SK-N-SH (cell line): ENCODE measurements at regions not wholly inside any gene's neighbourhood (a gene's known extent, or its start where the extent isn't known, plus 50 kb on each side); places are given as distances from the start of the nearest gene placed in this dataset.

Experiments used
- CTCF ChIA-PET: fragments of 300-600, 350-600 bp; formaldehyde crosslinking; extraction: SDS; loops from one replicate; lab custom pipeline; 2021; lab: Yijun Ruan, JAX
- POLR2A ChIA-PET: fragments of 350-600 bp; sonication (Branson Sonifier 250); formaldehyde crosslinking; extraction: SDS; loops from one replicate; lab custom pipeline; 2020; ENCODE audit warnings: antibody characterized with exemption, inconsistent platforms; lab: Yijun Ruan, JAX
- DNase-seq: peaks from one replicate; pipeline ENCODE4 v3.0.0; 2012
- H2AFZ ChIP-seq: fragments of 200-600 bp; sonication (generic); 2 replicates; pipeline ENCODE4 v1.8.1; 2016; ENCODE audit warnings: antibody characterized with exemption, mild to moderate bottlenecking, low read depth
- H3F3A ChIP-seq: fragments of 200-600 bp; sonication (generic); replicated peaks from 2 replicates; pipeline ENCODE3; 2016; ENCODE audit warnings: antibody characterized with exemption, mild to moderate bottlenecking; ENCODE audit not compliant: insufficient read depth
- H3K27ac ChIP-seq, 2 experiments: fragments of 200-500 bp in 1 of 2; fragments of 200-600 bp in 1 of 2; sonication (Bioruptor generic) in 1 of 2; sonication (generic), shearing (Covaris generic) in 1 of 2; 2 replicates each; pipeline versions ENCODE4 v1.5.1 to v1.6.1; 2014 to 2016; ENCODE audit warnings: low read depth in 2 of 2, inconsistent platforms in 1 of 2, low read length in 1 of 2, mild to moderate bottlenecking in 1 of 2, mixed read lengths in 1 of 2
- H3K27me3 ChIP-seq: fragments of 200-600 bp; sonication (generic), shearing (Covaris generic); 2 replicates; pipeline ENCODE4 v1.6.1; 2016; ENCODE audit warnings: mixed run types; ENCODE audit not compliant: insufficient read depth
- H3K36me3 ChIP-seq, 2 experiments: fragments of 200-500 bp in 1 of 2; fragments of 200-600 bp in 1 of 2; sonication (Bioruptor generic) in 1 of 2; sonication (generic) in 1 of 2; replicated peaks in 1 of 2; 2 replicates each; pipeline versions ENCODE3 to v1.5.1; 2014 to 2016; ENCODE audit warnings: low read length in 1 of 2, mild to moderate bottlenecking in 1 of 2; ENCODE audit not compliant: insufficient read depth in 2 of 2, control insufficient read depth in 1 of 2
- H3K4me1 ChIP-seq, 2 experiments: fragments of 200-500 bp in 1 of 2; fragments of 200-600 bp in 1 of 2; sonication (Bioruptor generic) in 1 of 2; sonication (generic), shearing (Covaris generic) in 1 of 2; 2 replicates each; pipeline versions ENCODE4 v1.5.1 to v1.6.1; 2014 to 2016; ENCODE audit warnings: low read depth in 1 of 2, low read length in 1 of 2, mixed run types in 1 of 2; ENCODE audit not compliant: insufficient read depth in 2 of 2, control insufficient read depth in 1 of 2
- H3K4me2 ChIP-seq: fragments of 200-600 bp; sonication (generic), shearing (Covaris generic); 2 replicates; pipeline ENCODE4 v1.6.1; 2017; ENCODE audit warnings: mixed run types
- H3K4me3 ChIP-seq, 2 experiments: fragments of 200-500 bp in 1 of 2; fragments of 200-600 bp in 1 of 2; sonication (Bioruptor generic) in 1 of 2; sonication (generic), shearing (Covaris generic) in 1 of 2; 2 replicates each; pipeline versions ENCODE4 v1.5.1 to v1.8.1; 2014 to 2016; ENCODE audit warnings: low read depth in 2 of 2, inconsistent platforms in 1 of 2, low read length in 1 of 2, mild to moderate bottlenecking in 1 of 2, mixed read lengths in 1 of 2, moderate library complexity in 1 of 2
- H3K79me2 ChIP-seq: fragments of 200-600 bp; sonication (generic); 2 replicates; pipeline ENCODE4 v1.8.1; 2017; ENCODE audit warnings: mild to moderate bottlenecking; ENCODE audit not compliant: insufficient read depth
- H3K9ac ChIP-seq: fragments of 200-600 bp; sonication (generic); 2 replicates; pipeline ENCODE4 v1.6.1; 2017; ENCODE audit warnings: mixed run types
- H3K9me2 ChIP-seq: fragments of 200-600 bp; sonication (generic); 2 replicates; pipeline ENCODE4 v1.6.1; 2017; ENCODE audit warnings: mixed run types
- H3K9me3 ChIP-seq: fragments of 200-600 bp; sonication (generic); 2 replicates; pipeline ENCODE4 v1.6.1; 2017; ENCODE audit warnings: mixed run types, mild to moderate bottlenecking, moderate library complexity
- H4K20me1 ChIP-seq: fragments of 200-600 bp; sonication (generic); 2 replicates; pipeline ENCODE4 v1.6.1; 2017; ENCODE audit warnings: mild to moderate bottlenecking, mixed run types; ENCODE audit not compliant: insufficient read depth
- CHD2 ChIP-seq: fragments of 150-350 bp; IDR thresholded peaks from 2 replicates; pipeline ENCODE4 v1.6.1; 2018; ENCODE audit warnings: low read length; ENCODE audit not compliant: partially characterized antibody
- EZH2phosphoT487 ChIP-seq: fragments of 200-600 bp; sonication (generic); IDR thresholded peaks from 2 replicates; pipeline ENCODE4 v1.6.1; 2017; ENCODE audit warnings: low read depth, mixed run types, mild to moderate bottlenecking, antibody characterized with exemption, moderate library complexity, borderline replicate concordance
- FOXJ3 ChIP-seq: sonication (generic); formaldehyde crosslinking; IDR thresholded peaks from 2 replicates; pipeline ENCODE4 v1.5.1; 2020; ENCODE audit warnings: mild to moderate bottlenecking, missing genetic modification reagents
- FOXM1 ChIP-seq: IDR thresholded peaks from 2 replicates; pipeline ENCODE4 v1.4.0; 2012; ENCODE audit warnings: low read depth, mild to moderate bottlenecking
- GATA2 ChIP-seq: sonication (generic); formaldehyde crosslinking; IDR thresholded peaks from 2 replicates; pipeline ENCODE4 v1.5.0; 2020; ENCODE audit warnings: mild to moderate bottlenecking, missing genetic modification reagents
- MEF2A ChIP-seq: IDR thresholded peaks from 2 replicates; pipeline ENCODE4 v1.4.0; 2012; ENCODE audit warnings: low read depth, borderline replicate concordance
- NFIC ChIP-seq: IDR thresholded peaks from 2 replicates; pipeline ENCODE4 v1.4.0; 2012; ENCODE audit warnings: borderline replicate concordance
- NRF1 ChIP-seq: IDR thresholded peaks from 2 replicates; pipeline ENCODE4 v1.6.1; 2012; ENCODE audit warnings: low read depth, mild to moderate bottlenecking, low read length
- RAD21 ChIP-seq: IDR thresholded peaks from 2 replicates; pipeline ENCODE4 v1.6.1; 2012; ENCODE audit warnings: mild to moderate bottlenecking, low read length
- RCOR1 ChIP-seq: fragments of 150-350 bp; IDR thresholded peaks from 2 replicates; pipeline ENCODE4 v1.6.1; 2017; ENCODE audit warnings: antibody characterized with exemption, low read length
- RXRA ChIP-seq: IDR thresholded peaks from 2 replicates; pipeline ENCODE4 v1.4.0; 2012; ENCODE audit warnings: low read depth, mild to moderate bottlenecking, borderline replicate concordance
- TCF12 ChIP-seq: IDR thresholded peaks from 2 replicates; pipeline ENCODE4 v1.4.0; 2012
- YY1 ChIP-seq: IDR thresholded peaks from 2 replicates; pipeline ENCODE4 v1.4.0; 2012; ENCODE audit warnings: low read depth, mild to moderate bottlenecking
- WGBS: methylation state at CpG from one replicate; pipeline ENCODE4 v1.1.6; 2017; ENCODE audit warnings: low lambda C conversion rate; 5-methylcytosine and 5-hydroxymethylcytosine counted together
- TF ChIP-seq, protein P1 (sequence below): fragments of 150-350 bp; IDR thresholded peaks from 2 replicates; pipeline ENCODE4 v1.6.1; 2016; ENCODE audit warnings: mild to moderate bottlenecking, low read depth, low read length
- TF ChIP-seq, protein P2 (sequence below): IDR thresholded peaks from 2 replicates; pipeline ENCODE4 v1.4.0; 2012; ENCODE audit warnings: low read depth, borderline replicate concordance
- TF ChIP-seq, protein P3 (sequence below): IDR thresholded peaks from 2 replicates; pipeline ENCODE4 v1.4.0; 2012; ENCODE audit warnings: low read depth, borderline replicate concordance
- TF ChIP-seq, protein P4 (sequence below): fragments of 200-600 bp; sonication (generic); IDR thresholded peaks from 2 replicates; pipeline ENCODE4 v1.6.1; 2017; ENCODE audit warnings: antibody characterized with exemption, mild to moderate bottlenecking, moderate library complexity
- TF ChIP-seq, protein P5 (sequence below): IDR thresholded peaks from 2 replicates; pipeline ENCODE4 v1.6.1; 2012; ENCODE audit warnings: mild to moderate bottlenecking, low read depth, low read length, moderate library complexity

DNA sequence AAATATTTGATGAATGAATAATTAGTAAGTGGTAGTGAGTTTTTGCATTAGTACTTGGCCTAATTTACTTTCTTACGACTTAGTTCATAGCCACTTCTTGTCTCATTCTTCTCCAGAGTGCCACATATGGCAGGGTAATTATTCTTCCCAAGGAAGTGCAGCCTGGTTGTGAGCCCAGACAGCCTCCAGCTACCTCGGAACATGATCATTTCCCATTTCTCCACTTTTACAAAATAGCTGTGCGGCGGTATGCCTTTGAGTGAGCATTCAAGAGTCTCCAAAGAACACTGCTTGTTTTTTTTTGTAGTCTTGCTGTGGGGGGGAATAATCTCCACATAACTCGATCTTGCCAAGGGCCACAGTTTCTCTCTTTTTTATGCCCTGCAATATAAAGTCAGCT is 765.0 kb downstream of the HDGFL1 start:
- no peaks in the 10 kb centered on the region for H3K27me3 ChIP-seq
- H3K9ac ChIP-seq = no peak overlapping the region
- no peaks in the 10 kb centered on the region for H3K79me2 ChIP-seq
- H3K9me3 ChIP-seq = no peaks in the 10 kb centered on the region
- no peak overlapping the region for H2AFZ ChIP-seq
- H3K4me3 ChIP-seq = no peak overlapping the region
- DNase-seq = no peak
- H3K36me3 ChIP-seq = no peaks in the 10 kb centered on the region
- no peaks in the 10 kb centered on the region for H4K20me1 ChIP-seq
- no peak overlapping the region for H3K4me2 ChIP-seq
- no peaks in the 10 kb centered on the region for H3F3A ChIP-seq
- POLR2A ChIA-PET = no interaction called here
- H3K9me2 ChIP-seq = no peaks in the 10 kb centered on the region
- no peak overlapping the region for H3K27ac ChIP-seq
- TF ChIP-seq GATA2 (CRISPR knock-in tag) = no peak
- TF ChIP-seq NFIC = no peak
- no peak for TF ChIP-seq RAD21
- no peak for TF ChIP-seq RCOR1
- TF ChIP-seq CHD2 = no peak
- no peak for TF ChIP-seq NRF1
- TF ChIP-seq YY1 = no peak
- no peak for TF ChIP-seq FOXJ3 (CRISPR knock-in tag)
- TF ChIP-seq MEF2A = no peak
- TF ChIP-seq, protein P1, sequence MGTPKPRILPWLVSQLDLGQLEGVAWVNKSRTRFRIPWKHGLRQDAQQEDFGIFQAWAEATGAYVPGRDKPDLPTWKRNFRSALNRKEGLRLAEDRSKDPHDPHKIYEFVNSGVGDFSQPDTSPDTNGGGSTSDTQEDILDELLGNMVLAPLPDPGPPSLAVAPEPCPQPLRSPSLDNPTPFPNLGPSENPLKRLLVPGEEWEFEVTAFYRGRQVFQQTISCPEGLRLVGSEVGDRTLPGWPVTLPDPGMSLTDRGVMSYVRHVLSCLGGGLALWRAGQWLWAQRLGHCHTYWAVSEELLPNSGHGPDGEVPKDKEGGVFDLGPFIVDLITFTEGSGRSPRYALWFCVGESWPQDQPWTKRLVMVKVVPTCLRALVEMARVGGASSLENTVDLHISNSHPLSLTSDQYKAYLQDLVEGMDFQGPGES = no peak
- no peaks in the 10 kb centered on the region; a peak in 1 of 4 replicates for H3K4me1 ChIP-seq
- WGBS = 56% methylated on average over 5 of the region's 5 CpGs
- CTCF ChIA-PET = no interaction called here

DNA sequence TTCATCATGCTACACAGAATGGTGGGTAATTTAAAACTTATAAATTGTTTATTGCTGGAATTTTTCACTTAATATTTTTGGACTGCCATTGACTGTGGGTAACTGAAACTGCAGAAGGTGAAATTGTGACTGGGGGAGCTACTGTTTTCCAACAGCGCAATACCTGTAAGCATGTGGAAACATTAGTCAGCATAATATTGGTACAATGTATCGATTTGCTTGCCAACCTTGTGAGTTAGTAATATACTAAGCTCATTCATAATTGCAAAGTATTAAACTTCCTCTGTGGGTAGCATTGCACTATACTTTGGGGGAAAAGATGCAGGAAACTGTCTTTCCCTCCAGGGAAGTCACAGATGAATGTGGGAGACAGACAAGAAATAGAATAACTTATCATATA is 766.5 kb downstream of the HDGFL1 start:
- DNase-seq = no peak
- Histone ChIP-seq H3K9me2 (no peaks in the 10 kb centered on the region), H3K27ac (no peak overlapping the region), H3F3A (no peaks in the 10 kb centered on the region), H3K4me3 (no peak overlapping the region), H4K20me1 (no peaks in the 10 kb centered on the region), H3K9ac (no peak overlapping the region), H3K9me3 (no peaks in the 10 kb centered on the region), H3K79me2 (no peaks in the 10 kb centered on the region), H3K27me3 (no peaks in the 10 kb centered on the region), H3K4me2 (no peak overlapping the region), H3K4me1 (no peaks in the 10 kb centered on the region; a peak in 1 of 4 replicates), H2AFZ (no peak overlapping the region), H3K36me3 (no peaks in the 10 kb centered on the region)
- ChIA-PET CTCF (no interaction called here), POLR2A (no interaction called here)
- 66% methylated on average over 2 of the region's 2 CpGs for WGBS
- TF ChIP-seq, protein P2, sequence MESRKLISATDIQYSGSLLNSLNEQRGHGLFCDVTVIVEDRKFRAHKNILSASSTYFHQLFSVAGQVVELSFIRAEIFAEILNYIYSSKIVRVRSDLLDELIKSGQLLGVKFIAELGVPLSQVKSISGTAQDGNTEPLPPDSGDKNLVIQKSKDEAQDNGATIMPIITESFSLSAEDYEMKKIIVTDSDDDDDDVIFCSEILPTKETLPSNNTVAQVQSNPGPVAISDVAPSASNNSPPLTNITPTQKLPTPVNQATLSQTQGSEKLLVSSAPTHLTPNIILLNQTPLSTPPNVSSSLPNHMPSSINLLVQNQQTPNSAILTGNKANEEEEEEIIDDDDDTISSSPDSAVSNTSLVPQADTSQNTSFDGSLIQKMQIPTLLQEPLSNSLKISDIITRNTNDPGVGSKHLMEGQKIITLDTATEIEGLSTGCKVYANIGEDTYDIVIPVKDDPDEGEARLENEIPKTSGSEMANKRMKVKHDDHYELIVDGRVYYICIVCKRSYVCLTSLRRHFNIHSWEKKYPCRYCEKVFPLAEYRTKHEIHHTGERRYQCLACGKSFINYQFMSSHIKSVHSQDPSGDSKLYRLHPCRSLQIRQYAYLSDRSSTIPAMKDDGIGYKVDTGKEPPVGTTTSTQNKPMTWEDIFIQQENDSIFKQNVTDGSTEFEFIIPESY = no peak
- no peak for TF ChIP-seq CHD2
- TF ChIP-seq EZH2phosphoT487 = no peak
- TF ChIP-seq, protein P3, sequence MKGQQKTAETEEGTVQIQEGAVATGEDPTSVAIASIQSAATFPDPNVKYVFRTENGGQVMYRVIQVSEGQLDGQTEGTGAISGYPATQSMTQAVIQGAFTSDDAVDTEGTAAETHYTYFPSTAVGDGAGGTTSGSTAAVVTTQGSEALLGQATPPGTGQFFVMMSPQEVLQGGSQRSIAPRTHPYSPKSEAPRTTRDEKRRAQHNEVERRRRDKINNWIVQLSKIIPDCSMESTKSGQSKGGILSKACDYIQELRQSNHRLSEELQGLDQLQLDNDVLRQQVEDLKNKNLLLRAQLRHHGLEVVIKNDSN = no peak
- no peak for TF ChIP-seq MEF2A
- TF ChIP-seq, protein P4, sequence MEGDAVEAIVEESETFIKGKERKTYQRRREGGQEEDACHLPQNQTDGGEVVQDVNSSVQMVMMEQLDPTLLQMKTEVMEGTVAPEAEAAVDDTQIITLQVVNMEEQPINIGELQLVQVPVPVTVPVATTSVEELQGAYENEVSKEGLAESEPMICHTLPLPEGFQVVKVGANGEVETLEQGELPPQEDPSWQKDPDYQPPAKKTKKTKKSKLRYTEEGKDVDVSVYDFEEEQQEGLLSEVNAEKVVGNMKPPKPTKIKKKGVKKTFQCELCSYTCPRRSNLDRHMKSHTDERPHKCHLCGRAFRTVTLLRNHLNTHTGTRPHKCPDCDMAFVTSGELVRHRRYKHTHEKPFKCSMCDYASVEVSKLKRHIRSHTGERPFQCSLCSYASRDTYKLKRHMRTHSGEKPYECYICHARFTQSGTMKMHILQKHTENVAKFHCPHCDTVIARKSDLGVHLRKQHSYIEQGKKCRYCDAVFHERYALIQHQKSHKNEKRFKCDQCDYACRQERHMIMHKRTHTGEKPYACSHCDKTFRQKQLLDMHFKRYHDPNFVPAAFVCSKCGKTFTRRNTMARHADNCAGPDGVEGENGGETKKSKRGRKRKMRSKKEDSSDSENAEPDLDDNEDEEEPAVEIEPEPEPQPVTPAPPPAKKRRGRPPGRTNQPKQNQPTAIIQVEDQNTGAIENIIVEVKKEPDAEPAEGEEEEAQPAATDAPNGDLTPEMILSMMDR = no peak
- TF ChIP-seq RXRA = no peak
- TF ChIP-seq FOXM1 = no peak
- TF ChIP-seq, protein P5, sequence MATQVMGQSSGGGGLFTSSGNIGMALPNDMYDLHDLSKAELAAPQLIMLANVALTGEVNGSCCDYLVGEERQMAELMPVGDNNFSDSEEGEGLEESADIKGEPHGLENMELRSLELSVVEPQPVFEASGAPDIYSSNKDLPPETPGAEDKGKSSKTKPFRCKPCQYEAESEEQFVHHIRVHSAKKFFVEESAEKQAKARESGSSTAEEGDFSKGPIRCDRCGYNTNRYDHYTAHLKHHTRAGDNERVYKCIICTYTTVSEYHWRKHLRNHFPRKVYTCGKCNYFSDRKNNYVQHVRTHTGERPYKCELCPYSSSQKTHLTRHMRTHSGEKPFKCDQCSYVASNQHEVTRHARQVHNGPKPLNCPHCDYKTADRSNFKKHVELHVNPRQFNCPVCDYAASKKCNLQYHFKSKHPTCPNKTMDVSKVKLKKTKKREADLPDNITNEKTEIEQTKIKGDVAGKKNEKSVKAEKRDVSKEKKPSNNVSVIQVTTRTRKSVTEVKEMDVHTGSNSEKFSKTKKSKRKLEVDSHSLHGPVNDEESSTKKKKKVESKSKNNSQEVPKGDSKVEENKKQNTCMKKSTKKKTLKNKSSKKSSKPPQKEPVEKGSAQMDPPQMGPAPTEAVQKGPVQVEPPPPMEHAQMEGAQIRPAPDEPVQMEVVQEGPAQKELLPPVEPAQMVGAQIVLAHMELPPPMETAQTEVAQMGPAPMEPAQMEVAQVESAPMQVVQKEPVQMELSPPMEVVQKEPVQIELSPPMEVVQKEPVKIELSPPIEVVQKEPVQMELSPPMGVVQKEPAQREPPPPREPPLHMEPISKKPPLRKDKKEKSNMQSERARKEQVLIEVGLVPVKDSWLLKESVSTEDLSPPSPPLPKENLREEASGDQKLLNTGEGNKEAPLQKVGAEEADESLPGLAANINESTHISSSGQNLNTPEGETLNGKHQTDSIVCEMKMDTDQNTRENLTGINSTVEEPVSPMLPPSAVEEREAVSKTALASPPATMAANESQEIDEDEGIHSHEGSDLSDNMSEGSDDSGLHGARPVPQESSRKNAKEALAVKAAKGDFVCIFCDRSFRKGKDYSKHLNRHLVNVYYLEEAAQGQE = no peak
- TF ChIP-seq TCF12 = no peak
